ENCODE measurements at regions not wholly inside any gene's neighbourhood (a gene's known extent, or its start where the extent isn't known, plus 50 kb on each side); places are given as distances from the start of the nearest gene placed in this dataset.
A peak's percentile ranks its signal among the peaks of the same experiment; 100 is the strongest.

- no peak overlapping the region for H3K4me3 ChIP-seq
- no peaks in the 10 kb centered on the region for H3K36me3 ChIP-seq (ENCODE audit: insufficient read depth)
- H3K79me2 ChIP-seq (replicated peaks; ENCODE audit: insufficient read depth), result no peaks in the 10 kb centered on the region
- H3K27me3 Mint-ChIP-seq (ENCODE audit: insufficient read depth, low read depth, poor library complexity), result no peaks in the 10 kb centered on the region
- H3K4me1 Mint-ChIP-seq, result peaks cover 6% of the 10 kb centered on the region; the same call in 2 of the 3 replicates
- H3K9me3 Mint-ChIP-seq, result no peaks in the 10 kb centered on the region
- no peak overlapping the region for H3K4me2 ChIP-seq
- H3K4me3 Mint-ChIP-seq, result no peak overlapping the region
- ATAC-seq (no peak), DNase-seq (ENCODE audit: low spot score) (no peak)
- peak overlapping the region; percentile 16; the same call in 1 of the 2 replicates for H2AFZ ChIP-seq
- no peak overlapping the region for H3K27ac ChIP-seq (ENCODE audit: low read depth)
- TF ChIP-seq ETS1 (IDR thresholded peaks at IDR 0.05) (no peak), EZH2 (IDR thresholded peaks at IDR 0.05; ENCODE audit: low read depth, unreplicated experiment) (no peak), ZNF114 (CRISPR knock-in tag; IDR thresholded peaks at IDR 0.05) (no peak), ZNF331 (CRISPR knock-in tag; IDR thresholded peaks at IDR 0.05; ENCODE audit: low read depth) (no peak), NANOG (IDR thresholded peaks at IDR 0.05; ENCODE audit: borderline replicate concordance) (no peak), ZNF462 (CRISPR knock-in tag; IDR thresholded peaks at IDR 0.05) (no peak), STAT1 (IDR thresholded peaks at IDR 0.05; ENCODE audit: unreplicated experiment) (no peak), CREB1 (CRISPR knock-in tag; IDR thresholded peaks at IDR 0.05; ENCODE audit: low read depth) (no peak), CTCF (conservative IDR thresholded peaks at IDR 0.05; ENCODE audit: low read depth in 2 of 2) (no peak), REST (IDR thresholded peaks at IDR 0.05; ENCODE audit: unreplicated experiment) (no peak), POLR2AphosphoS5 (IDR thresholded peaks at IDR 0.05; ENCODE audit: low read depth) (no peak), EZH2phosphoT487 (IDR thresholded peaks at IDR 0.05; ENCODE audit: unreplicated experiment) (no peak), JUNB (IDR thresholded peaks at IDR 0.05; ENCODE audit: unreplicated experiment) (no peak)
- H3K27me3 ChIP-seq (ENCODE audit: insufficient read depth), result no peaks in the 10 kb centered on the region
- peaks cover 5% of the 10 kb centered on the region; the same call in 1 of the 2 replicates for H3K9me2 ChIP-seq (ENCODE audit: insufficient read depth)
- no peak overlapping the region; the same call in 1 of the 2 replicates for H3K27ac Mint-ChIP-seq
- no peaks in the 10 kb centered on the region for H3F3A ChIP-seq (replicated peaks; ENCODE audit: low read depth)
- H3K36me3 Mint-ChIP-seq (ENCODE audit: low read depth), result no peaks in the 10 kb centered on the region
- no peaks in the 10 kb centered on the region for H3K4me1 ChIP-seq (ENCODE audit: insufficient read depth)
- H4K20me1 ChIP-seq (replicated peaks; ENCODE audit: insufficient read depth), result no peaks in the 10 kb centered on the region
These were observed 206.6 kb upstream of the GYPA start for GRCh38 chr4:144347121-144347520.
